ENCODE measurements at regions not wholly inside any gene's neighbourhood (a gene's known extent, or its start where the extent isn't known, plus 50 kb on each side); places are given as distances from the start of the nearest gene placed in this dataset.

DNA sequence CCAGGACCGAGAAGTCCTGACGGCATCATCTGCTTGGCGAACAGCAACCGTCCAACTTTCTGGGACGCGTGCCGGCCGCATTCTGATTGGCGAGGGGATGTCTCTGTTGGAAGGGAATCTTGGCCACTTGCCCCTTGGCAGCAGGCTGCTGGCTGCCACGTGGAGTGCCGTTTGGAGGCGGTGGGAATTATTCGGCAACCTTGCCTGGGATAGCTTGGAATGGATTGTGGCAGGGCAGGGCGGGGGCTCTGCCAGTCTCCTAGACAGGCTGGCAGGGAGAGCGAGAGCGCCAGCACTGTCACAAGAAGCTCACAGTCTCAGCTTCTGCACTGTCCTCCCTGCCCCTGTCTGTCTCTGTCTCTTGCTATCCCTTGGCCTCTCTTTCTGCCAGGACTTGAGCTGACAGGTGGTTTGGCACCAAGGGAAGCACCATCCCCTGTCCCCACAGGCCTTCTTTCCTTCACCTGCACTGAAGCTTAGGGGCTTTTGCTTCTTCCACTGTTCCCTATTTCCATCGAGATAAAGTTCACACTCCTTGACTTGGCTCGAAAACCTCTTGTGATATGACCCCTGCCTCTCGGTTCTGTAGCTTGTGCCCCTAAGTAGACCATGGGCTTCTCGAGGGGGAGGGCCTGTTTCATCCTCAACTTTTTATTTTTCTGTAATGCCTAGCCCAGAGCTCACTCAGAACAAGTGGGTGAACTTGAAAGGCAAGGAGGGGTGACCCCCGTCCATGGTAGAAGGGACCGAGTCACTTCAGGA is 201.9 kb downstream of the PHETA1 start:
- Mint-ChIP-seq H3K9me3 (ENCODE audit: low read depth) (no peaks in the 10 kb centered on the region), H3K4me3 (ENCODE audit: low read depth) (no peak overlapping the region), H3K36me3 (ENCODE audit: insufficient read depth) (peaks cover 1% of the 10 kb centered on the region), H3K27me3 (no peaks in the 10 kb centered on the region), H3K4me1 (ENCODE audit: low read depth) (peaks cover 2% of the 10 kb centered on the region), H3K27ac (no peak overlapping the region)
- TF ChIP-seq, protein P1, sequence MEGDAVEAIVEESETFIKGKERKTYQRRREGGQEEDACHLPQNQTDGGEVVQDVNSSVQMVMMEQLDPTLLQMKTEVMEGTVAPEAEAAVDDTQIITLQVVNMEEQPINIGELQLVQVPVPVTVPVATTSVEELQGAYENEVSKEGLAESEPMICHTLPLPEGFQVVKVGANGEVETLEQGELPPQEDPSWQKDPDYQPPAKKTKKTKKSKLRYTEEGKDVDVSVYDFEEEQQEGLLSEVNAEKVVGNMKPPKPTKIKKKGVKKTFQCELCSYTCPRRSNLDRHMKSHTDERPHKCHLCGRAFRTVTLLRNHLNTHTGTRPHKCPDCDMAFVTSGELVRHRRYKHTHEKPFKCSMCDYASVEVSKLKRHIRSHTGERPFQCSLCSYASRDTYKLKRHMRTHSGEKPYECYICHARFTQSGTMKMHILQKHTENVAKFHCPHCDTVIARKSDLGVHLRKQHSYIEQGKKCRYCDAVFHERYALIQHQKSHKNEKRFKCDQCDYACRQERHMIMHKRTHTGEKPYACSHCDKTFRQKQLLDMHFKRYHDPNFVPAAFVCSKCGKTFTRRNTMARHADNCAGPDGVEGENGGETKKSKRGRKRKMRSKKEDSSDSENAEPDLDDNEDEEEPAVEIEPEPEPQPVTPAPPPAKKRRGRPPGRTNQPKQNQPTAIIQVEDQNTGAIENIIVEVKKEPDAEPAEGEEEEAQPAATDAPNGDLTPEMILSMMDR (IDR thresholded peaks at IDR 0.05; ENCODE audit: unreplicated experiment): no peak
- no peak for DNase-seq (ENCODE audit: low spot score, unreplicated experiment)

GRCh38 chr12:111164833-111165525 is 203.9 kb downstream of the PHETA1 start:
- H3K36me3 Mint-ChIP-seq (ENCODE audit: insufficient read depth): peaks cover 1% of the 10 kb centered on the region
- H3K27me3 Mint-ChIP-seq: no peaks in the 10 kb centered on the region
- no peaks in the 10 kb centered on the region for H3K9me3 Mint-ChIP-seq (ENCODE audit: low read depth)
- no peak for DNase-seq (ENCODE audit: low spot score, unreplicated experiment)
- no peak overlapping the region for H3K27ac Mint-ChIP-seq
- TF ChIP-seq, protein P1 (IDR thresholded peaks at IDR 0.05; ENCODE audit: unreplicated experiment): no peak
- peaks cover 10% of the 10 kb centered on the region for H3K4me1 Mint-ChIP-seq (ENCODE audit: low read depth)
- no peak overlapping the region for H3K4me3 Mint-ChIP-seq (ENCODE audit: low read depth)

- Mint-ChIP-seq H3K9me3 (ENCODE audit: low read depth) (no peaks in the 10 kb centered on the region), H3K4me1 (ENCODE audit: low read depth) (peaks cover 13% of the 10 kb centered on the region), H3K27me3 (no peaks in the 10 kb centered on the region), H3K4me3 (ENCODE audit: low read depth) (no peak overlapping the region), H3K36me3 (ENCODE audit: insufficient read depth) (peaks cover 1% of the 10 kb centered on the region), H3K27ac (no peak overlapping the region)
- no peak for DNase-seq (ENCODE audit: low spot score, unreplicated experiment)
- TF ChIP-seq, protein P1 (IDR thresholded peaks at IDR 0.05; ENCODE audit: unreplicated experiment): no peak
Observed at GRCh38 chr12:111163422-111163821, 205.5 kb downstream of the PHETA1 start.

GRCh38 chr12:111161898-111162297 is 207.0 kb downstream of the PHETA1 start:
- H3K4me3 Mint-ChIP-seq (ENCODE audit: low read depth): no peak overlapping the region
- peaks cover 9% of the 10 kb centered on the region for H3K36me3 Mint-ChIP-seq (ENCODE audit: insufficient read depth)
- peaks cover 2% of the 10 kb centered on the region for H3K9me3 Mint-ChIP-seq (ENCODE audit: low read depth)
- H3K27ac Mint-ChIP-seq: no peak overlapping the region
- TF ChIP-seq, protein P1 (IDR thresholded peaks at IDR 0.05; ENCODE audit: unreplicated experiment): no peak
- no peaks in the 10 kb centered on the region for H3K27me3 Mint-ChIP-seq
- DNase-seq (ENCODE audit: low spot score, unreplicated experiment): no peak
- peaks cover 14% of the 10 kb centered on the region for H3K4me1 Mint-ChIP-seq (ENCODE audit: low read depth)

- Mint-ChIP-seq H3K4me1 (ENCODE audit: low read depth) (peaks cover 14% of the 10 kb centered on the region), H3K9me3 (ENCODE audit: low read depth) (peaks cover 2% of the 10 kb centered on the region), H3K36me3 (ENCODE audit: insufficient read depth) (peaks cover 9% of the 10 kb centered on the region), H3K4me3 (ENCODE audit: low read depth) (no peak overlapping the region), H3K27me3 (no peaks in the 10 kb centered on the region), H3K27ac (peak overlapping the region; percentile 63)
- DNase-seq (ENCODE audit: low spot score, unreplicated experiment): no peak
- TF ChIP-seq, protein P1 (IDR thresholded peaks at IDR 0.05; ENCODE audit: unreplicated experiment): no peak
Observed at GRCh38 chr12:111160350-111161241, 208.3 kb downstream of the PHETA1 start.

Measured in progenitor cell of endocrine pancreas (in vitro differentiated cells).